ENCODE measurements at regions not wholly inside any gene's neighbourhood (a gene's known extent, or its start where the extent isn't known, plus 50 kb on each side); places are given as distances from the start of the nearest gene placed in this dataset.
"Not testable (repeated sequence)": the region's sequence is repeated elsewhere in the genome, so short reads cannot be mapped to it uniquely, and the experiment has no call there.

DNA sequence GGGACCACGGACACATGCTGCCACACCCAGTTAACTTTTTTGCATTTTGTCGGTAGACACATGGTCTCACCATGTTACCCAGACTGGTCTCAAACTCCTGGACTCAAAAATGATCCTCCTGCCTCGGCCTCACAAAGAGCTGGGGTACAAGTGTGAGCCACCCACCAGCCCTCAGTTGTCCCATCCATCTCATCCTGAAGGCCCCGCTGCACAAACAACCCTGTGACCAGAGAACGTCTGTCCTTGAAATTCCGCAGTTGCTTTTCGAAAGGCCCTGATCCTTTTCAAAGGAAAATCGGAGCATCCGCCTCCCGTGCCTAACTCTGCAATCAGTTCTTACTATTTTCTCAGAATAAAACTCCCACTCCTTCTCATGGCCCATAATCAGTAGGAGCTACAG, 138.3 kb upstream of the USP29 start:
- DNase-seq, result not testable (repeated sequence)

GRCh38 chr19:56983171-56983570, 136.6 kb upstream of the USP29 start:
- DNase-seq, result no peak

- DNase-seq, result no peak
Measured at GRCh38 chr19:56983804-56984203, 136.0 kb upstream of the USP29 start.

GRCh38 chr19:56986386-56986785, 133.4 kb upstream of the USP29 start:
- DNase-seq, result no peak

DNA sequence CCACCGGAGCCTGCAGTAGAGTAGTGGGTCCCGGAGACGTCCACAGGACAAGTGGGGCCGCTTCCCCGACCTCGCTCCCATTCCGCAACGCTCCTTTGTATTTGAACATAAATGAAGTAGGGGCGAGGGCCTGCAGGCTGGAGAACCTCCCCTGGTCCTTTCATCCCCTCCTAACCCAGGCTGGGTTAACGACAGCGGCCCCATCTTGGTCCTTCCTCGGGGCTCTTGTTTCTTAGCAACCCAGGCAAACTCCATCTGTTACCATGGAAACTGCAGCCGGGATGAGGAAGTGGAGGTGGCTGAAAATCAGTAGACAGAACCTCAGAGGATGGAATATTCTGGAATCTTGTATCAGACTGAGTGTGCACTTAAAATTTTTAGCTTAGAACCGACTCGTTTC, 132.6 kb upstream of the USP29 start:
- DNase-seq, result no peak

GRCh38 chr19:56988299-56988698, 131.5 kb upstream of the USP29 start:
- DNase-seq, result no peak

DNA sequence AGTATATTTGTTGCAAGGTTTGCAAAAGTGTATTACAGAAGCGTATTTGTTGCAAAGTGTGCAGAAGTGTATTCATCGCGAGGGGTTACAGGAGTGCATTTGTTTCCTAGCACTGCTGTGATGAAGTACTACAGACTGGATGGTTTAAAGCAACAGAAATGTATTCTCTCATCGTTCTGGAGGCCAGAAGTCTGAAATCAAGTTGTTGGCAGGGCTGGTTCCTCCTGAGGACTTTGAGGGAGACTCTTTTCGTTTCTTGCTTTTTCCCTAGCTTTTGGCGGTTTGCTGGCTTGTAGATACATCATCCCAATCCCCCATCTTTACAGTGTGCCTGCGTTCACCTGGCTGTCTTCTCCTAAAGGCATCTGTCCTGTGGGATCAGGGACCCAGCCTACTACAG, 127.9 kb upstream of the USP29 start:
- DNase-seq, result no peak

GRCh38 chr19:56993851-56994250, 125.9 kb upstream of the USP29 start:
- DNase-seq, result no peak

- no peak for DNase-seq
Measured at GRCh38 chr19:56994251-56995017, 125.4 kb upstream of the USP29 start.

DNA sequence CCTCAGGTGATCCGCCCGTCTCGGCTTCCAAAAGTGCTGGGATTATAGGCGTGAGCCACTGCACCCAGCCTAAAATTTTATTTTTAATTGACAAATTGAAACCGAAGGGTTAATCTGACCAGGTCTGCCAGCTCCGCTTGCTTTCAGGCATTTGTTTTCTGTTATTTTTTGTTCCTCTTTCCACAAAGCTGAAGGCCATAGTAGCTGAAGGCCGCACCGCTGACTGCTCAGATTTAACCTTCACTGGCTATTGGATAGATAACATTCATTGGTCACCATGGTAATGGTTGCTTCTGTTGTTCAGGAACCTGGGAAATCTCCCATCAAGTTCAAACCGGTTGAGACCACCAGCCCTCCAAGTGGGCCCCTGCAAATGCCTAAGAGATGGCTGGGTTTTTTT, 124.5 kb upstream of the USP29 start:
- no peak for DNase-seq

- DNase-seq, result no peak
Measured at GRCh38 chr19:57002195-57002601, 117.6 kb upstream of the USP29 start.

GRCh38 chr19:57002710-57003109, 117.1 kb upstream of the USP29 start:
- no peak for DNase-seq

- DNase-seq, result no peak
Measured at GRCh38 chr19:57004418-57004817, 115.4 kb upstream of the USP29 start.

DNA sequence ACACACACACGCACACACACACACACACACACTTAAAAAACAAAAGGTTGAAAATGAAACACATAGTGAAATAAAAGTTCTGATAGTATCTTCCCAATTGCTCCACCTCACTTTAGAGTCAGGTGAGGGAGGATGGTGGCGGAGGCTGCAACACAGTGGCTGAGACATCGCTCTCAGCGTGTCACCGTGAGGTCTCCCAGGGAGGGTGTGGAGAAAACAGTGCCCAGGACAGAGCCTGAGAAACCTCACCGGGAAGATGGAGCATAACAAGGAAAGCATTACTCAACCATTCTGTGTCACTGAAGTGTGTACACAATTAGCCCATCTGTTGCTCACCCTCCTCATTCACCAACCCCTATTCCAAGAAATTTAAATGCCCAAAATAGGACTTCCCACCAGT, 111.4 kb upstream of the USP29 start:
- DNase-seq, result no peak

DNA sequence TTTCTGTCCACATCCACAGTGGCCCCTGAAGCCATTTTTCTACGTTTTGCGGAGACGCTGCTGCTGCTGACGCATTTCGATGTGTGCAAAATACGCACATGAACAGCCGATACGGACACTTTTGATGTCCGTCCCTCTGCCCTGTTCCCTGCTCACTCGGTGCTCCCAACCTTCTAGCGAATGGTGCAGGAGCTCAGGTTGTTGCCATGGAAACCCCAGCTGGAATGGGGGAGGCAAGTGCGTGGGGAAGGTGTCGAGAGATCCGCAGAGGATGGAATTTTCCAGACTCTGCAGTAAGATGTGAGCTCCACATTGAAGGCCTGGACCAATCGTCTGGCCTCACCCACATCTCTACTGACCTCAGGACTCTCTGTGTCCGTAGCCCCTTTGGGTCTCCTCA, 109.2 kb upstream of the USP29 start:
- DNase-seq, result no peak

DNA sequence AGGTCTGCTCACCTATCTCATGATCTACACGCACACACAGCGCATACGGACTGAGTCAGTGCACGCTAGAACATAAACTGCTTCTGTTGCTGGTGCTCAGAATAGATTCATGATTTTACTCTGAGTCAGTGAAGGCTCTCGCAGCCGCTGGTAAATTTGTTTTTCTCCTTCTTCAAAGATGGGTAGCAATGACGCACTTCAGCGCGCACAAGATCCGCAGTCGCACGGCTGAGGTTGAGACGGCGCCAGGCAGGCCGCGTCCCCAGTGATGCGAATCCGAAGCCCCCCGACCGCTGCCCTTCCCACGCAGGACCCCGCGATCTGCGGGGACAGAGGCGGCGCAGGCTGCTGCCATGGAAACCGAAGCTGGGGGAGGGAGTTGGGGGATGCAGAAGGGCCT, 103.7 kb upstream of the USP29 start:
- DNase-seq, result no peak

- no peak for DNase-seq
Measured at GRCh38 chr19:57016491-57016890, 103.3 kb upstream of the USP29 start.

GRCh38 chr19:57025491-57025890, 94.3 kb upstream of the USP29 start:
- no peak for DNase-seq

DNA sequence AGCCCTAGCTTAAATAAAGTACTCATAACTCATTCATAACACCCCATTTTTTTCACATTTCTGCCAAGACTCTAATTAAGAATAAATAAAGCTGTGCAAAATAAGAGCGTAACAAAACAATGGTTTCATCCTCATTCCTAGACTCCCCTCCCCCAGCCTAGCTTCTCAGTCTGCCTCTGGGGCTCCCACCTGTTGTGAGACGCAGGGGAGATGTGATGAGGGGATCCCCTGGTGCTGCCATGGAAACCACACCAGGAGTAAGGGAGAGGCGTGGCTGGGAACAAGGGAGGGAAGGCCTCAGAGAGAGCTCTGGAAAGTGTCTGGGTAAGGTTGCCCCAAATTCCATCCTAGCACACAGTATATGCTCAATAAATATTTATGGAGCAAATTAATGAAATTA, 93.3 kb upstream of the USP29 start:
- DNase-seq, result no peak

- no peak for DNase-seq
Measured at GRCh38 chr19:57027360-57027759, 92.4 kb upstream of the USP29 start.

DNA sequence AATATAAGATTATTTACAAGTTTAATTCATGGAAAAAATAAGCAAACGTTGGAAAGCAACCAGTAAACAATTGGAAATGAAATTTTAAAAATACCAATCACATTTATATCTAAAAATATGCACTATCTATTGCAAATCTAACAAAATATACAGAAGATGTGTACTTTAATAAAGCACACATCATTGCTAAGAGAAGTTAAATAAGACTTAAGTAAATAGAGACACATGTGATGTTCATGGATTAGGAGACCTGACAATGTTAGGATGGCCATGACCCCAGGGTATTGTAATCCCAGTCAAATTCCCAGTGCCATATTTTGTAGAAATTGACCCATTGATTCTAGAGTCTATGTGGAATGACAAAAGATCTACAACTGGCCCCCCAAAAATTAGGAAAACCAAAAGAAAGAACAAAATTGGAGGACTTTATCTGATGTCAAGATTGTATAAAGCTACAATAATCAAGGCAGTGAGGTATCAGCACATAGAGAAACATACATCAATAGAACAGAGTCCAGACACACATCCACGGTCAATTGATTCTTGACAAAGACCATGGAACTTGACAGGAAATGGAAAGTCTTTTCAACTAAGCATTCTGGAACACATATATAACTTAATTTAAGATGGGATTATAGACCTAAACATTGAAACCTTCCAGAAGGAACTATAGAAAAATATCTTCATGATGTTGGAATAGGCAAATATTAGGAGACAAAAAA, 90.8 kb upstream of the USP29 start:
- DNase-seq, result no peak

DNA sequence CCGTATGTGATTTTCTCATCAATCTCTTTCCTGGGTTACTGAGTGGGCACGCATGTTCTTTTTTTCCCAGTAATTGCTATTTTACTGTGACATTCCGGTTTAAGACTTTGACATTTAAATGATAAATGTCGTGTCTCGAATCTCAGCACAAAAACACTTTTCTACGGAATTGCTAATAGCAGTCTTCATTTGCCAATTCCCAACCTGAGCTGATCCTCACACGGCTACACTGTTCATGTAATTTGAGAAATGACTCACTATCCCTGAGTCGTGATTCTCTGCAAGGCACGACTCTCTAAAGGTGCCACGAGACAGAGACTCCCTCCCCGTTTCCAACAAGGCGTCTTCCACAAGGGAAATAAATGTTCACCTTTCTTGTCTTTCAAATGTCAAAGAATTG, 88.7 kb upstream of the USP29 start:
- no peak for DNase-seq

DNA sequence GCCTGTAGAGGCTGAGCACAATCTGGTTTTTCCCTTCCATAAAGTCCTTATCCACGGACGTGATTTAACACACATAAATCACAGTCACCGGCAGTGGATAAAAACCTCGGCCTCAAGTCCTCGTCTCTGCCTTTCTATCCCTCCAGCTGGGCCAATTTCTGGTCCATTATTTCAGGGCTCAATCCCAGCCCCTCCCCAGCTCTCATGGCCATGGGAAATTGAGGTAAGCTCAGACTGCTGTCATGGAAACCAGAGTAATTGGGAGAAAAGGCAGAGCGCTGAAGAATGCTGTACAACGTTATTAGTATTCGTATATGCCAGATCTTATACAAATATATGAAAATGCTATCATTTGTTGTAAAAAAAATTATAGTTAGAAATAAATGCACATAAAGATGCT, 86.2 kb upstream of the USP29 start:
- DNase-seq, result no peak

DNA sequence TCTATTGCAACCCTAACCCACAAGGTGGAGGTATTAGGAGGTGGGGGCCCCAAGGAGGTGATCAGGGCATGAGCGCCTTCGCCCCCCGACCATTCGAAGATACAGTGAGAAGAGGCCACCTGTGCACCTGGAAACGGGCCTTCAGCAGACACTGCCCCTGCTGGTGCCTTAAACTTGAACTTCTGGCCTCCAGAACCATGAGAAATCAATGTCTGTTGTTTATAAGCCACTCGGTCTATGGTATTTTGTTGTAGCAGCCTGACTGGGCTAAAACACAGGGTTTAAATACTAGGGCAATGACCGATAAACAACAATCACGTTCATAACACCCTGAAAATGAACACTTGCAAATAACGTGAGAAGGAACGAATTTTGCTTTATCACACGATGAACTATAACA, 85.2 kb upstream of the USP29 start:
- no peak for DNase-seq

- DNase-seq, result not testable (repeated sequence)
Measured at GRCh38 chr19:57035740-57036139, 84.0 kb upstream of the USP29 start.
